SK-N-MC (cell line): ENCODE measurements at regions not wholly inside any gene's neighbourhood (a gene's known extent, or its start where the extent isn't known, plus 50 kb on each side); places are given as distances from the start of the nearest gene placed in this dataset.

Experiments used
- DNase-seq: peaks from one replicate; pipeline ENCODE4 v3.0.0-alpha.2; 2011; ENCODE audit warnings: low read depth, low spot score
- H3K27ac ChIP-seq: fragments of 200-600 bp; sonication (generic); 2 replicates; pipeline ENCODE4 v1.5.1; 2016; ENCODE audit warnings: mixed run types
- H3K36me3 ChIP-seq: fragments of 200-600 bp; sonication (generic); 2 replicates; pipeline ENCODE4 v1.6.1; 2017; ENCODE audit warnings: antibody characterized with exemption, low read length, mixed read lengths; ENCODE audit not compliant: insufficient read depth
- H3K4me3 ChIP-seq: fragments of 200-600 bp; sonication (generic); 2 replicates; pipeline ENCODE4 v1.5.1; 2016
- H3K9ac ChIP-seq: fragments of 200-600 bp; sonication (generic); 2 replicates; pipeline ENCODE4 v1.8.0; 2017; ENCODE audit warnings: mixed run types, mixed read lengths; ENCODE audit not compliant: insufficient read length
- H3K9me3 ChIP-seq: fragments of 200-600 bp; sonication (generic); 2 replicates; pipeline ENCODE4 v1.6.1; 2017; ENCODE audit warnings: low read depth, mild to moderate bottlenecking, antibody characterized with exemption, low read length, moderate library complexity, mixed read lengths
- EZH2 ChIP-seq: fragments of 200-600 bp; sonication (generic); IDR thresholded peaks from one replicate; pipeline ENCODE4 v1.6.1; 2017; ENCODE audit warnings: antibody characterized with exemption
- FOXP2 ChIP-seq: optimal IDR thresholded peaks from 2 replicates; pipeline ENCODE3; 2011; ENCODE audit warnings: mild to moderate bottlenecking, moderate library complexity; ENCODE audit not compliant: insufficient read depth; ENCODE audit errors: extremely low read length, control extremely low read depth
- POLR2AphosphoS5 ChIP-seq: IDR thresholded peaks from 2 replicates; pipeline ENCODE4 v1.6.1; 2012; ENCODE audit warnings: mild to moderate bottlenecking, low read depth, low read length, borderline replicate concordance

DNA sequence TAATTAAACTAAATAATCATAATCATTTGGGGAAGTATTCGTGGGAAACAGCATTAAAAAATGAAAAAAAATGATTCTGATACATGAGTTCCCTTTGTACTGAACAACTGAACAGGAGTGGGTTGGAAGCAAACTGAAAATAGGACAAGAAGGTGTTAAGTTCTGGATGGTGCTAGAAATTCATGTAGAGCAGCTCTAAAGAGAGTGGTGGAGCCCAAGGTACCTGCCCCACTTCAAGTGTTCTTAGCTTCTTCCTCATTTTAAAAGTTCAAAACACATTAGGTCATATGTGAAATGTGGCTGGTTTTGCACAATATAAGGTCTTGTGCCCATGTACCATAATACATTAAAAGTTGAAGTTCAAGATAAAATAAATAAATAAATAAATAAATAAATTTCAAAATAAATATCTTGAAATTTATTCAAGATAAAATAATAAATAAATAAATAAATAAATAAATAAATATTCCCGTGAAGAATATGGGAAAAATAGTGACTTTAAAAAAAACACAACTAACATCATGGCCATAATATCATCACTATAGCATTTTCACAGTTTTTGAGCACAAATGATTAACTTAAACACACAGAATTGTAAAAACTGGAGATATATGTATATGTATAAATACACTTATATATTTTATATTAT is 191.5 kb upstream of the PRKD1 start:
- no peak overlapping the region for H3K4me3 ChIP-seq
- TF ChIP-seq EZH2 (no peak), FOXP2 (no peak), POLR2AphosphoS5 (no peak)
- no peak for DNase-seq
- no peaks in the 10 kb centered on the region for H3K9me3 ChIP-seq
- H3K36me3 ChIP-seq = no peaks in the 10 kb centered on the region
- no peak overlapping the region for H3K9ac ChIP-seq
- no peak overlapping the region for H3K27ac ChIP-seq

DNA sequence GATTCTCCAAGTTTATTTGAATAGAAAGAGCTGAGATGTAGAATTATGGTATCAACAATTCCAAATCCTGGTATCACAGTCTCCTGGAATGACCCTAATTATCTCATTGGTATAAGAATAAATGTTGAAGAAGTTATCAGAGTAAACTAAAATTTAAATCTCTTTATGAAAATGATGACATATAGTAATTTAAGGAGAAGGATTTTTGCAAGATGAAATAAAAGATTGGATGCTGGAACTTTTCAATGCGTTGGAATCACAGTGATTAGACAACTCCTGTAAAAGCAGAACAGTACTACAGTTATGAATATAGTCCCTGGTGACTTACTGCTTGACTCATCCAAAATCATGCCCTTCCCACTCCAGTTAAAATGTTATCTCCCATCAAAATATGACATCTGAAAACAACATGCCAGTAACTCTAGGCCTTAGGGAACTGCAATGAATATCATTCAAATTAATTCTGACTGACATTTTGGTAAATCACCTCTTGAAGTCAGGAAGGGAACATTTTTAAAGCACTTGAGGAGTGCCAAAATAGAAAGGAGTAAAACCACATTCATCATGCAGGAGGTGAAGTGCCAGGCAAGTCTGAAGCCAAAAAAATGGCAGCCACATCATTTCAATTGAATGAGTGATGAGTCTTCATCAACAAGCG is 197.8 kb upstream of the PRKD1 start:
- TF ChIP-seq EZH2 (no peak), FOXP2 (no peak), POLR2AphosphoS5 (no peak)
- H3K4me3 ChIP-seq = no peak overlapping the region
- no peak overlapping the region for H3K9ac ChIP-seq
- DNase-seq = no peak
- H3K27ac ChIP-seq = no peak overlapping the region
- no peaks in the 10 kb centered on the region for H3K36me3 ChIP-seq
- no peaks in the 10 kb centered on the region for H3K9me3 ChIP-seq

DNA sequence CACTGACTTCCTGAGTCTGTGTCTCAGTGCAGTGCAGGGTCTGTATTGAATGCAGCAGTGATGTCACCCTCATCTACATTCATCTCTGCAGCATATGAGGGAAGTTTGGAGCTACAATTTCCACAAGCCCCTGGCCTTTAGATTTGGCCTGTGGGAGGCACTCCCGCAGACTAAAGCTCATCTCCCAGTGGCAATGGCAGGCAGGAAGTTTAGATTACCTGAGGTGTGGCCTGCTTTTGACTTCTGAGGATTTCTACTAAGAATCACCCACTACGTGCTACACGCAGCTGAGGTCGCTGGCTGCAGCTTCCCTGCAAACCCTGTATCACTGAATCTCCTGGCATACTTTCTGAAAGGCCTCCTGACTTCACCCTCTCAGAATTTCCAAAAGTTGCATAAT is 202.2 kb upstream of the PRKD1 start:
- no peaks in the 10 kb centered on the region for H3K36me3 ChIP-seq
- H3K4me3 ChIP-seq = no peak overlapping the region
- TF ChIP-seq POLR2AphosphoS5 (no peak), FOXP2 (no peak), EZH2 (no peak)
- H3K9ac ChIP-seq = no peak overlapping the region
- H3K9me3 ChIP-seq = no peaks in the 10 kb centered on the region
- DNase-seq = no peak
- H3K27ac ChIP-seq = no peak overlapping the region

- no peaks in the 10 kb centered on the region for H3K36me3 ChIP-seq
- H3K9ac ChIP-seq = no peak overlapping the region
- no peaks in the 10 kb centered on the region for H3K9me3 ChIP-seq
- no peak for DNase-seq
- H3K27ac ChIP-seq = no peak overlapping the region
- TF ChIP-seq EZH2 = no peak
- no peak for TF ChIP-seq POLR2AphosphoS5
- no peak overlapping the region for H3K4me3 ChIP-seq
Observed at GRCh38 chr14:30131581-30132097, 204.0 kb upstream of the PRKD1 start.

- H3K27ac ChIP-seq = no peak overlapping the region
- no peak overlapping the region for H3K9ac ChIP-seq
- no peaks in the 10 kb centered on the region for H3K9me3 ChIP-seq
- TF ChIP-seq POLR2AphosphoS5 (no peak), EZH2 (no peak), FOXP2 (no peak)
- no peak overlapping the region for H3K4me3 ChIP-seq
- no peaks in the 10 kb centered on the region for H3K36me3 ChIP-seq
- DNase-seq = no peak
Observed at GRCh38 chr14:30132196-30132595, 204.5 kb upstream of the PRKD1 start.

GRCh38 chr14:30134936-30135335 is 207.3 kb upstream of the PRKD1 start:
- DNase-seq = no peak
- Histone ChIP-seq H3K36me3 (no peaks in the 10 kb centered on the region), H3K9ac (no peak overlapping the region), H3K27ac (no peak overlapping the region), H3K9me3 (no peaks in the 10 kb centered on the region), H3K4me3 (no peak overlapping the region)
- TF ChIP-seq FOXP2 (no peak), EZH2 (no peak), POLR2AphosphoS5 (no peak)

DNA sequence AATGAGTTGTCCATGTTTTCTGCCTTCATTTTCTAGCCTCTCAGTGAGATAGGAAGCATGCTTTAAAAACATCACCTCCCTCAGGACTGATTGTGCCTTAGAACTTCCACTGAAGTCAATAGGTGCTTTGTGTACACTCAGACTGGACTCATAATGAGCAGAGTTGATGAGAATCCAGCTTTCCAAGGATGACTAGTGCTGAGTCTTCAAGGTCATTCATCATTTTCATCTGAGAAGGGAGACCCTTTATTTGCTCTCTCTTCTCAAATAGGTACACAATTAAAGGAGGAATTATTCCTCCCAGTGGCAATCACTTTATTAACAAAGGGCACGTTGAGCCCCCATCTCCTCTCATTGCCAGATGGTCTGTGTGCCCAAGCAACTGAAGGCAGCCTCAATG is 210.9 kb upstream of the PRKD1 start:
- DNase-seq = no peak
- Histone ChIP-seq H3K9ac (no peak overlapping the region), H3K9me3 (no peaks in the 10 kb centered on the region), H3K4me3 (no peak overlapping the region), H3K27ac (no peak overlapping the region), H3K36me3 (no peaks in the 10 kb centered on the region)
- no peak for TF ChIP-seq EZH2
- no peak for TF ChIP-seq FOXP2
- no peak for TF ChIP-seq POLR2AphosphoS5

DNA sequence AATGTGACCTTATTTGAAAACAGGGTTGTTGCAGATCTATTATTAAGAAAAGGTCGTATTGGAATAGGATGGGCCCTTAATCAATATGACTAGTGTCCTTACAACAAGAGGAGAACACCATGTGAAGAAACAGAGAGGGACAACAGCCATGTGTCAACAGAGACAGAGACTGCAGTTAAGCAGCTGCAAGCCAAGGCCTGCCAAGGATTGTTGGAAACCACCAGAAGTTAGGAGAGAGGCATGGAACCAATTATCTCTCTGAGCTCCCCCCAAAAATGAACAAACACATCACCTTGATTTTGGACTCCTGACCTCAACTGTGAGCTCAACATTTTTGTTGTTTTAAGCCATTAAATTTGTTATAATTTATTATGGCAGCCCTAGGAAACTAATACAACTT is 214.6 kb upstream of the PRKD1 start:
- no peak overlapping the region for H3K27ac ChIP-seq
- DNase-seq = no peak
- no peak overlapping the region for H3K9ac ChIP-seq
- no peaks in the 10 kb centered on the region for H3K9me3 ChIP-seq
- no peak overlapping the region for H3K4me3 ChIP-seq
- TF ChIP-seq EZH2 (no peak), FOXP2 (no peak), POLR2AphosphoS5 (no peak)
- no peaks in the 10 kb centered on the region for H3K36me3 ChIP-seq

DNA sequence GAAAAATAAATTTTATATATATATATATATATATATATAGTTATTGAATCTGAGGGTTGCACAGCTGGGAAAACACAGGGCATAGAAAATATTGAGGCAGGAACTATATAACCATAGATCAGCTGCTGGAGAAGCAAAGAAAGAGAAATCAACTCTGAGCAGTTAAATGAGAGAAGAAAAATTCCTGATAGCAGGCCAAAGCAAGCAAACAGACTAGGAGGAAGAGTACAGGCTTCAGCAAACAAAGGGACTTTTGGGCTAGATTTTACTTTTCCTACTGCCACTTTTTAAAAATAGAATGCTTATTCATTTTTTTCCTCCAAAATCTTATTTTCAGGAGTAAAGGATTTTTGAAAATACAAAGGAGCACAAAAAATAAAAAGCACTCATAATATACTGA is 216.0 kb upstream of the PRKD1 start:
- Histone ChIP-seq H3K9ac (no peak overlapping the region), H3K27ac (no peak overlapping the region), H3K4me3 (no peak overlapping the region), H3K36me3 (no peaks in the 10 kb centered on the region), H3K9me3 (no peaks in the 10 kb centered on the region)
- TF ChIP-seq FOXP2 (no peak), EZH2 (no peak), POLR2AphosphoS5 (no peak)
- no peak for DNase-seq
